A673 (cell line): ENCODE measurements at regions not wholly inside any gene's neighbourhood (a gene's known extent, or its start where the extent isn't known, plus 50 kb on each side); places are given as distances from the start of the nearest gene placed in this dataset.

Source experiments
- BruUV-seq: library from RNA; stranded (reverse); fragments of 400-500 nt; replicated peaks from 2 replicates; lab custom pipeline; 2021; lab: Mats Ljungman, UMichigan
- CTCF ChIA-PET: fragments of 300-600 bp; sonication (Branson Sonifier 250); formaldehyde crosslinking; loops from one replicate; lab custom pipeline; 2022; ENCODE audit warnings: antibody characterized with exemption; lab: Charles Lee
- POLR2A ChIA-PET: fragments of 300-600 bp; sonication (Branson Sonifier 250); formaldehyde crosslinking; loops from one replicate; lab custom pipeline; 2022; ENCODE audit warnings: antibody characterized with exemption; ENCODE audit not compliant: low non-redundant PET; lab: Charles Lee
- DNase-seq: peaks from one replicate; pipeline ENCODE4 v3.0.0-alpha.2; 2015; ENCODE audit warnings: low spot score
- H3K27ac ChIP-seq: fragments of 200-600 bp; sonication (generic); 2 replicates; pipeline ENCODE4 v1.5.1; 2016; ENCODE audit warnings: mixed run types, low read depth, mild to moderate bottlenecking, mixed read lengths, antibody characterized with exemption, low read length; ENCODE audit not compliant: poor library complexity, severe bottlenecking
- H3K27me3 ChIP-seq: fragments of 200-600 bp; sonication (generic); replicated peaks from 2 replicates; pipeline ENCODE4 v1.6.1; 2017; ENCODE audit warnings: mixed run types, low read depth, mild to moderate bottlenecking, mixed read lengths, antibody characterized with exemption, low read length; ENCODE audit not compliant: insufficient read depth, poor library complexity
- H3K36me3 ChIP-seq: fragments of 200-600 bp; sonication (generic); 2 replicates; pipeline ENCODE4 v1.6.1; 2016; ENCODE audit warnings: mixed run types, mild to moderate bottlenecking, mixed read lengths, antibody characterized with exemption, low read length; ENCODE audit not compliant: insufficient read depth, poor library complexity, severe bottlenecking
- H3K4me1 ChIP-seq: fragments of 200-600 bp; sonication (generic); 2 replicates; pipeline ENCODE4 v1.6.1; 2017; ENCODE audit warnings: mixed run types, mild to moderate bottlenecking, mixed read lengths, antibody characterized with exemption, low read length; ENCODE audit not compliant: insufficient read depth, poor library complexity, severe bottlenecking
- H3K4me3 ChIP-seq: fragments of 200-600 bp; sonication (generic); 2 replicates; pipeline ENCODE4 v1.5.1; 2016; ENCODE audit warnings: low read depth, mixed run types, mild to moderate bottlenecking, mixed read lengths, low read length; ENCODE audit not compliant: poor library complexity, severe bottlenecking
- H3K9me3 ChIP-seq: fragments of 200-600 bp; sonication (generic); 2 replicates; pipeline ENCODE4 v1.6.1; 2016; ENCODE audit warnings: mixed run types, low read depth, mild to moderate bottlenecking, mixed read lengths, antibody characterized with exemption, low read length; ENCODE audit not compliant: poor library complexity, severe bottlenecking
- CTCF ChIP-seq: fragments of 300-800, 200-600 bp; sonication (generic); conservative IDR thresholded peaks from 2 replicates; pipeline ENCODE4 v1.5.1; 2017; ENCODE audit warnings: low read depth, mild to moderate bottlenecking, antibody characterized with exemption, low read length, moderate library complexity, mixed read lengths
- EZH2 ChIP-seq: fragments of 200-600 bp; sonication (generic); IDR thresholded peaks from 2 replicates; pipeline ENCODE4 v1.6.1; 2017; ENCODE audit warnings: borderline replicate concordance, low read depth, mild to moderate bottlenecking, mixed read lengths, antibody characterized with exemption, low read length; ENCODE audit not compliant: poor library complexity, severe bottlenecking
- intact Hi-C: fragments of 100-400 bp; cut with micrococcal nuclease; formaldehyde crosslinking; loops from one replicate; pipeline ENCODE4 v1.10.0; 2022; ENCODE audit not compliant: unreplicated experiment

GRCh38 chr2:220572385-220572784 lies 945.0 kb downstream of the SLC4A3 start:
- no peaks in the 10 kb centered on the region for H3K27me3 ChIP-seq
- no TSS peak for BruUV-seq
- no peak for DNase-seq
- no peak overlapping the region for H3K27ac ChIP-seq
- intact Hi-C loops: no loop called here
- no peaks in the 10 kb centered on the region for H3K36me3 ChIP-seq
- POLR2A ChIA-PET: no interaction called here
- CTCF ChIA-PET: no interaction called here
- TF ChIP-seq CTCF: no peak
- TF ChIP-seq EZH2: no peak
- H3K4me1 ChIP-seq: peaks cover 19% of the 10 kb centered on the region
- H3K9me3 ChIP-seq: no peaks in the 10 kb centered on the region
- no peak overlapping the region for H3K4me3 ChIP-seq

GRCh38 chr2:220574038-220574437 lies 946.6 kb downstream of the SLC4A3 start:
- POLR2A ChIA-PET: no interaction called here
- H3K4me3 ChIP-seq: no peak overlapping the region
- H3K36me3 ChIP-seq: no peaks in the 10 kb centered on the region
- intact Hi-C loops: no loop called here
- TF ChIP-seq CTCF (no peak), EZH2 (no peak)
- CTCF ChIA-PET: no interaction called here
- H3K27me3 ChIP-seq: no peaks in the 10 kb centered on the region
- no peaks in the 10 kb centered on the region for H3K9me3 ChIP-seq
- DNase-seq: no peak
- no TSS peak for BruUV-seq
- no peak overlapping the region for H3K27ac ChIP-seq
- H3K4me1 ChIP-seq: peaks cover 10% of the 10 kb centered on the region

- POLR2A ChIA-PET: no interaction called here
- H3K9me3 ChIP-seq: no peaks in the 10 kb centered on the region
- CTCF ChIA-PET: no interaction called here
- no TSS peak for BruUV-seq
- no peaks in the 10 kb centered on the region for H3K27me3 ChIP-seq
- H3K4me1 ChIP-seq: no peaks in the 10 kb centered on the region
- no peaks in the 10 kb centered on the region for H3K36me3 ChIP-seq
- no peak overlapping the region for H3K4me3 ChIP-seq
- no peak for DNase-seq
- intact Hi-C loops: no loop called here
- TF ChIP-seq EZH2: no peak
- no peak for TF ChIP-seq CTCF
- H3K27ac ChIP-seq: no peak overlapping the region
Observed at GRCh38 chr2:220575963-220576362, 948.5 kb downstream of the SLC4A3 start.
